GM18870 (cell line): ENCODE measurements at regions not wholly inside any gene's neighbourhood (a gene's known extent, or its start where the extent isn't known, plus 50 kb on each side); places are given as distances from the start of the nearest gene placed in this dataset.

ENCODE experiments used
- ATAC-seq: cut with Tn5 transposase; IDR thresholded peaks from one replicate; pipeline ENCODE4 v1.9.1; 2021; ENCODE audit warnings: moderate library complexity; ENCODE audit not compliant: unreplicated experiment

DNA sequence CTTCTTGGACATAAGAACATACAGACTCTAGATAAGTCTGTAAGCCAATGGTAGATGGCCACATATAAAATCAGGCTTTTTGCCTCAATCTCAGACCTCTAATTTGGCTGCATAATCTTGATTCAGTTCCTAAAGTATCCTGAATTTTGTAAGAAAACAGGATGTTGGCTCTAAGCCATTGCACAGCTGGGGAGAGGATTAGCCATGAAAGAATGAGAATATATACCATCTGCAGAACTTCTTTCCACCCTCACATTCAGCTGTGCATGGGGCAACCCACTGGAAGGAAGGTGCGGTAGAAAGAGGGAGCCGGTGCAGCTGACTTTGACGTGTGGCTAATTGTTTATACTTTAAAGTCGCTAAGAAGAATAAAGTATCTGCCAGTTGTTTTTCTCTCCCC is 1061.6 kb upstream of the FAM98A start:
- no peak for ATAC-seq

DNA sequence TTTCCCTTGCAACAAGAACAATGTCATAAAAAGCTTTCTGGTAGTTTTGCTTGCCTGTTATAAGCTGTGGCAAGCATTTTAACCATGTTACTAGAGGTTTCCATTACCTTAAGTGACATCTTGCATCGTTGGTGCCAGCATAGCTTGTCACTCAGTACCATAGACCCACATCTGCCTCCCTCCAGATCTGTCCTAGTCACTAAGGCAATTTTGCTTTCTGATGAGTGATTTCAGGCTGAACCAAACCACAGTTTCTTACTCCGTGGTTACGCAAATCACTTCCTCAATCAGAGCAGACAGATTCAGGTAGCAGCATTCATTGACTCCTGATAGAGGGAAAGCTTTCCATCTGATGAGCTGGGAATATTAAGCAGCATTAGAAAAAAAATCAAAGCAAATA is 1057.5 kb upstream of the FAM98A start:
- ATAC-seq = peak; percentile 98

DNA sequence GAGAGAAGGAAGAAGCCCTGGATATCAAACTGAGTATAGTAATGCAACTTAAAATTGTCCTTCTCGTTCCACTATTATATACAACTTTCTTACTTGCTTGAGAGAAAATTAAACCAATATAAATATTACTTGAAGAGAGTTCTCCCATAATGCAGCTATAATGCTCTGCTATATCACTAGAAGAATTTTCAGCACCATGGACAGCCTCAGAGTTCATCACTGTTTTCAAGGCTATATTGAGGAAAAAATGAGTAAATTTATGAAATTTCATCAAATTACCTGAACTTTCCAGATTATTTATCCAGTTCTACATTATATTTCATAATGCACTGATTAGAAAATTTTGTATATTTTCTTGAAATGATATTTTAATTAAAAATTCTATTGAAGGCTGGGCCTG is 1053.5 kb upstream of the FAM98A start:
- no peak for ATAC-seq

DNA sequence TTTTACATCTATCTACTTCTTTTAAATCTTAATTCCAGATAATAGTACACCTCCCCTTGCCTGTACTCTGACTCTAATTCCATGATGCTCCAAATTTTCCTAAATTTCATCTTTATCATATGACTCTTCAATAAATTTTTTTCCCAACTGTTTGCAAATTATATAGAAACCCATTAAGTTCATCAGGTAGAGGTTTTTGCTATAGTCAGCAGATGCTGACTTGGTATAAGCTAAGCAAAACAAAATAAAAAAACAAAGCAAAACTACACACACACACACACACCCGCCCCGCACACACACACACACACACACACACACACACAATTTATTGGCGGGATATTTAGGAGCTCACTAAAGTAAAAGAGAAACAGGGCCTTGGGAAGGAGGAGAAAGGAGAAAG is 1047.8 kb upstream of the FAM98A start:
- ATAC-seq = no peak

DNA sequence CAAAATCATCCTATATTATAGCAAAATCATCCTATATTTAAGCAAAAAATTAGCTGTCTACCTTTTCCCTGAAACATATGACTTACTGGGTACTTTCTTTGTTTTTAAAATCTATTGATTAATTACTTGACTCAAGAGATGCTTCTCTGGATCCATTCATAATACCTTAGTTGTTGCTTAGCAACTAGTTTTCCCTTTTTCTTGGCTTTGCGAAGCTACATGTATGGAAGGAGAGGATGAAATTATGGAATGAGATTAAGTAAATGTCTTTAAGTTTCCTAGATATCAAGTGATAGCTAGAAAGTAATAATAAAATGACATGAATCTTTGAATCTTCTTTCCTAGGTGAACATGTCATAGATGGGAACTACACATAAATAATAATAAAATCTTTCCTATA is 1033.2 kb upstream of the FAM98A start:
- ATAC-seq = no peak

DNA sequence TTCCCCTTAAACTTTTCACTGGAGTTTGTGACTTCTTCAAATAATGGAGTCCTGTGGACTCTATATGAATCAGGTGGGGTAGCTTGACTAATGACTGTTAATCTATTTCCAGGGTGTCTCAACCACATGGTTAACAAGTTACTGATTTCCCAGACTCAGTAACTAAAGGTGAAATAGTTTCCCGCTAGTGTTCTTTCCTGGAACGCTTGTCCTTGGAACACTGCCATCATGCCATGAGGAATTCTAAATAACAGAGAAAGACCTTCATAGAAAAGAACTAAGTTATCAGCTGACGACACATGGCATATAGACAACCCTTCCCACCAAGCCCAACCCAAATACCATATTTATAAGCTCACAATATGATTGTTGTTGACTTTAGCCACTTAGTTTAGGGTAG is 1027.9 kb upstream of the FAM98A start:
- no peak for ATAC-seq

DNA sequence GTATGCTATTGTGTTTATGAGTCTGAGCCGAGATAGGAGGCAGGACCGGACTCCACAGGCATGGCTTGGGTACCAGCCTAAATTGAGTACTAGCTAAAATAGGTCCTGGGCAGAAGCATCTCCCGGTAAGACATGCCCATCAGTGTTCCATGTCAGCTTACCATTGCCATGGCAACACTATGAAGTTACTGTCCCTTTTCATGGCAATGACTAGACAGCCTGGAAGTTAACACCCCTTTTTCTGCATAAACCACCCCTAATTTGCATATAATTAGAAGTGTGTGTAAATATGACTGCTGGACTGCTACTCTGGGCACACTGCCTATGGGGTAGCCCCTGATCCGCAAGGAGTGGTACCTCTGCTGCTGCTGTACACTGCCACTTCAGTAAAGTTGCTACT is 1005.1 kb upstream of the FAM98A start:
- ATAC-seq = no peak

DNA sequence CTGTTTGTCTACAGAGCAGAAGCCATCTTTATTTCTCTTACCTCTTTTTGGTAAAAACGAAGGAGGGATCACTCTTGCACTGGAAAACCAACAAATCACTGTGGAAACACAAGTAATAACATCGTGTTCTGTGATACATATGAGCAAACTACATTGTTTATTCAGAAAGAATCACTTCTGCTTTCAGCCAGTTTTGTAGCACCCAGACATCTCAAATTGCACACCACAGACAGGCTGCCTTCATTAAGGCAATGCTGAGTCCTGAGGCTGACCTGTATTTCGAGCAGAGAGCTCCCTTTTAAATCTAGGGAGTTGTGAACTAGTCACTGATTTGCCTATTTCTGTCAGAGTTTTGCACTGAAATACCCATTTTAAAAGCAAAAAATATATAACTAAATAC is 1003.2 kb upstream of the FAM98A start:
- peak; percentile 64 for ATAC-seq

DNA sequence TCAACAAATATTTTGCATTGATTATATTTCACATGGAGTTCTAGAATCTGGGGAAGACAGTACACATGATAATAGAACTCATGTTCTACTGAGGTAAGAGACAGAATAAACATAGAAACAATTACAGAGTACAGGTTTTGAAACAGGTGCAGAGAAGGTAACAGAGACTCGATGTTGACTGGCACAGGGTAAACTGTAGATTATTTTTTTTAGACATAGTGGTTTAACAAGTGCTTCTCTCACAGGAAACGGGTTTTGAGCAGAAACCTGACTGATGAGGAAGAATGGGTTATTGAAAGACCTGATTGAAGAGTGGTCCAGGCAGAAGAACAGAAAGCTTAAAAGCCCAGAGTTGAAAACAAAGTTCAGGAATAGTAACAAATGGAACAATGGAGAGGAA is 1002.5 kb upstream of the FAM98A start:
- ATAC-seq = no peak

DNA sequence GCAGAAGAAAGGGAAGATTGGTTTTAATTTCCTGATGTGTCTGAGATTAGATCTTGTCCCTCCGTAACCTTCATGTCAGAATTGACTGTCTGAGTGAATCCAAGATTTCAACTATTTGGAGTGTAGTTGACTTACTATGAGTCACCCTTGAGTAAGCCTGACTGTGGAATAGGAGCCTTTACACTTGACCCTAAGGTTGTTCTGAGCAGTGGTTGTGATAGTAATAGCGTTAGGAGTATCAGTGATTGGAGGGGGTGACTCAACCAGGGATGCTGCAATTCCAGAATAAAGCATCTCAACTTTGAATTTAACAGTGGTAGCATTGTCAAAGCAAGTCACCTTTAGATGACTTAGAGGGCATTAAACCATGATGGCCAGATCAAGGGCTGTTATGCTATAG is 979.5 kb upstream of the FAM98A start:
- ATAC-seq = no peak

DNA sequence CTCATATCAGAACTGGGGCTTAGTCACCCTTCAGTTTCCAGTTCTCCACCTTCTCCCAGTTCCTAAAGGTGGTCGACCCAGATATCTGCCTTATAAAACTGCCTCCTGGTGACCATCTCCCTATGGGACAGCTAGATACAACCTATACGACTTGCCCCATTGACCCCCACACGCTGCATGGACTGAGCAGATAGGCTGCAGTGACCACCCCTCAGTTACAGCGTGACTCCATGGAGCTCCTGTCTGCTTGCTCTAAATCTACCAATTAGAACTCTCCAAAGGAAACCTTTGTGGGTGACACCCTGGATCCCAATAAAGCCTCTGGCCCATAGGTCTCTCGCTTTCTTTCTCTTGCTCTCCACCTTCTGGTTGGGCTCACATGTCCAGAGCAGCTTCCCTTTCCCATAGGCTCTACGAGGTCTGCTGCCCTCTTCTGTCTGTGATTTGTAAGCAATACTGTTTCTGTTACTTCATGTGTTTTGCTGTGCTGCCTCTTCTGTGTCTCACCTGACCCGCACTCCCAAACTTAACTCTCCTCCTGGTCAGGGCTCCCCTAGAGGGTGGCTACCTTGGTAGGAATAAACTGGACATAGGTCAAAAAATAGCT is 971.3 kb upstream of the FAM98A start:
- no peak for ATAC-seq

DNA sequence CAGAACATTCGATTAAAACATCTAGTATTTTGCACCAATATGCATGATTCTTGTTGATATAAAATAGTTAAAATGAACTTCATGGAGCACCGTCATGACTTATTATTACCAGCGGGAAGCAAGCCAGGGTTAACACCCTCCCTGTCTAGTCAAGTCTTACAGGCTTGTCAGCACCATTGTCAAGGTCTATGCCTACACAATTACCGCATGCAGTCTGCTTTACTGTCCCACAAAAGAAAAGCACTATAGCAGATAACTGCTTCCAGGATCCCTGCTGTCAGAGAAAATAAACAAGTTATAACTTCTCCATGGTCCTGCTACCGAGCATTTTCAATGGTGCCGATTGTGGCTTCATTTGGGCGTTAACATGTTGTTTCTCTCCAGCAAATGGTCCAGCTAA is 968.0 kb upstream of the FAM98A start:
- ATAC-seq = no peak

DNA sequence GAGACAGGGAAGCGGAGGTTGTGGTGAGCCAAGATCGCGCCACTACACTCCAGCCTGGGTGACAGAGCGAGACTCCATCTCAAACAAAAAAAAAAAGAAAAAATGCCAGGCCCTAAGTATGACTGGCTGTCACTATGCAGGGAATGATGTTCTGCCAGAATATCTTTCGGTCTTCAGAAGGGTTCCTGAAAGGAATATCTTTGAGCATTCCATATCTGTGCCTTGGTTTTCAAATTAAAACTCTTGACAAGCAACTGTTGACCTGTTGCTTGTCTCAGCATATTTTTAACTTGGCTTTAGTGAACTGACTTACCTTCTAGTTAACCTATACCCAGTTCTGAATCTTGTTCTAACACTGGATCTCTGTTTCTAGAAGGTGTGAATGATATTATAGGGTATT is 953.2 kb upstream of the FAM98A start:
- ATAC-seq = no peak

DNA sequence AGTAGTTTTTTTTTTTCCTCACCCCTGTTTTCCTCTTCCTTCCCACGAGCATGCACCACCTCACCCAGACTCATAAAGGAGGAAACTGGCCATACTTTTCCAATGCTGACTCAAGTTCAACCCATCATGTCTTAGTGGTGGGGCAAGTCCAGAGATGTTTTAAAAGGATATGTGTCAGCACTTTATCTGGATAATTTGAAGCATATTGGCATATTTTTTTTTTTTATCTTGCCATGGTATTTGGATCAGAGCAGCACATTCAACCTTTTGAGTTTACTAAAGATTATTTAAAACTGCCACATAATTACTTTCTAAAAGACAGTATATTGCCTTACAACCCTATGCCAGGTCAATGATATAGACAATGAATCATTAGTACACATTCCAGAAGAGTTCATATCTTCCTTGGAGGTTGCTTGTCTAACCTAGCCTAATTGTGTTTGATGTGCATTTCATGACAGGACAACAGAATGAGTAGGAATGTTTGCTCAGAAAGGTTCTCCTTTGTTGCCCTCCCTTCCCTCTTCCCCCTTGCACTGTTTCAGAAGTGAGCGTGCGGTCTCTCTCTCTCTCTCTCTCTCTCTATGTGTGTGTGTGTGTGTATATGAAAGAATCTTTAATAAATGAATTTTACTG is 950.7 kb upstream of the FAM98A start:
- no peak for ATAC-seq

DNA sequence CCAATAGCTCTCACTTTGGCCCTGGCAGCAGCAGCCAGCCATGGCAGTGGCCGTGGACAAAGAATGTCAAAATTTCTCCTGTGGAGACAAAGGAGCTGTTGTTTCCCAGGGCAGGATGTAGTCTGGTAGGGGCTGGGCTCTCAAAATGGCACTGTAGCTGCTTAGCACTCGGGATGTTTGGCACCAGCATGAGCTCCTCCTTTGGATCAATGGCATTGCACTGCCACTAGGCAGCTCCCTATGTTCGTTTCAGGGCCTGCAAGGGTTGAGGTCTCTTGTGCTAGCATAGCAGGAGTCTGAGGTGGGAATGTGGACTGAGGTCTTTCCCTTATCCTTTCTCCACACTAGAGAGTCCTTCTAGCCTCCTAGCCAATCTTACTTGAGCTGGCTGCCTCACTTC is 948.8 kb upstream of the FAM98A start:
- no peak for ATAC-seq

DNA sequence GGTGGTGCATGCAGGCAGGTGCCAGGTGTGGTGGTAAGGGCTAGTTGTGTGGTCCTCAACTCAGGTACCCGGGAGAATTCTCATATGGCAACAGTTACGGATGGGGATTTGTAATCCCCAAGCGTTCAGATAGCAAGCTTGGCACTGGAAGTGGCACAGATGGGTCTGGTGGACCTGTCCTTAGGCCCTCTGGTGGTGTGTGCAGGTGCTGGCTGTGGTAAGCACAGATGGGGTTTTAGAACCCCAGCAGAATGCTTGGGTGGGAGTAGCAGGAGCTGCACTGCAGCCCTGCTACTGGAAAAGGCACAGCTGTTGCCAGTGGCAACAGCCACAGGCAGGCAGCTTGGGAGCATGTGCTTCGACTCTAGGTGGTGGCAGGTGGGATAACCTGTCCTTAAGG is 948.2 kb upstream of the FAM98A start:
- ATAC-seq = no peak

DNA sequence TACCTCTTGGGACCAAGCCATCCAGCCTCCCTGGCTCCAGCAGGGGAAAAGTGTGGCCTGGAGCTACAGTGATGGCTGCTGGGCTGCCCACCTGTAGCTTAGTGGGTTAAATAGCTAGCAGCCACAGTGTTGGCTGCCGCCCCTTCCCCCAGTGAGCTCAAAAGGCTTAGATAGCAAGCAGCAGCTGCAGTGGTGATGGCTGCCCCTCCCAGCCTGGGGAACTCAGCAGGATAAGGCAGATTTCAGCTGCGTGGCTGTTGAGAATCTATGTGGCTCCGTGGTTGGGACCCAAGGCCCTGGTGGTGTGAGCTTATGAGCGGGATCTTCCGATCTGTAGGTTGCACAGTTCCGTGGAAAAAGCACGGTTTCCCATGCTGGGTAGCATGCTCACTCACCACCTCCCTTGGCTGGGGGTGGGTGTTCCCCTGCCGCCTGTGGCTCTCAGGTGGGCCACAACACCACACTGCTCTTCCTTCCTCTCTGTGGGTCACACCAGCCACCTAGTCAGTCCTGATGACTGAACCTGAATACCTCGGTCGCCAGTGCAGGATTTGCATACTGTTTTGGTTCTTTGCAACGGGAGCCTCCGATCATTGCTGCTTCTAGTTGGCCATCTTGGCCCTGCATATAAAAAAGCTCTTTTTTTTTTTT is 946.5 kb upstream of the FAM98A start:
- no peak for ATAC-seq

DNA sequence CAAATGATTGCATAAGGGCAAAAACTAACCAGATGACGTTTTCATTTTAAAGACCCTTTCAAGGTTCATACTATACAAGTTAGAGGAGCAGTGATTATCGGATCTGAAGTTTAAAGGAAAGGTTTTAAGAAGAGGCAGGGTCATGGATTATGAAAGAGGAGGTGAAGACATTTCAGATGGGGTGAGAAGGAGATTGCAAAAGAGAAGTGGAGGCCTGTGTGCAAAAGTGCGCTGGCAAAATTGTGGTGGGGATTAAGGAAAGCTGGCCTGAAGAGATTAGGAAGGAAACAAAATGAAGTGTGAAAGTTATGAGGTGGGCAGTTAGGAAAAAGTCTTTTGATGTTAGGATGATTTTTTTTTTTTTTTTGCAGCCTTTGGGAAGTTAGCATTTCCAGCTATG is 935.7 kb upstream of the FAM98A start:
- ATAC-seq = no peak

DNA sequence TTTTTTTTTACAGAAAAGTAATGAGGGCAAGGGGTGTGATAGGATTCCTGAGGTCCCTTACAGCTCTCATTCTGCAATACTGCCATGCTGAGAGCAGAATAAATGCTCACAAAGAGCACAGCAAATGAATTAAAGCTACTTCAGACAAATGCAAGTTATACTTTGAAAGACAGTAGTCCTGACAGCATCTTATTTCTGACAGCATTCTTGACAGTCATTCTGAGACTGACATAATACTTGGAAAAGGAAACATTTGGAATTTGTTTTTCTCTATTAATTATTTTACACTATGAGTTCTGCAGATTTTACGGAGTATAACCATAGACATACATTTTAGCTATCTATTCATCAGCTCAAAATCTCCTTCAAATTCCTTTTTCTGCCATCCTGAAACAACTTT is 935.2 kb upstream of the FAM98A start:
- ATAC-seq = no peak

DNA sequence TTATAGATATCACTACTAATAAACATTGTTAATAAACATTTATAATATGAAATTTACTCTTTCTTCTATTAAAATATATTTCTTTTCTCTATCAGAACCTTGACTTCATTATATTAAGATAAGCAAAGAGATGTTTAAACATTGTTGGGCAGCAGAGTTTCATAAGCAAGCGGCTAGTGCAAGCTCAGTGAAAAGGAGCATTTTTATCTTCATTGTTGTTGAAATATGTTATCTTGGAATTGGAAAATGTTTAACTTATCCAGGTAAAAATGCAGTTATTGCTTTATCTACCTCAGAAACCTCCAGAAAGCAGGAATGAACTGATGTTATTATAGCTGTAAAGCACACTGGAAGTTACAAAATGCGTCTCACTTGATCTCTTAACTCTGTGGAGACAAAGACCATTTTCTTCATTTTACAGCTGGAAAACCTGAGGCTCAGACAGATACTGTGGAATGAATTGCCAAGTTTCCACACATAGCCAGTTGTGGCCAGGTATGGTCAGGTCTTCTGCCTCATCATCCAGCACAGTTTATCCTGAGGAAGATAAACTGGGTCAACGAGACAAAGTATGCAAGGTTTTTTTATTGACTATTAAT is 934.6 kb upstream of the FAM98A start:
- no peak for ATAC-seq

DNA sequence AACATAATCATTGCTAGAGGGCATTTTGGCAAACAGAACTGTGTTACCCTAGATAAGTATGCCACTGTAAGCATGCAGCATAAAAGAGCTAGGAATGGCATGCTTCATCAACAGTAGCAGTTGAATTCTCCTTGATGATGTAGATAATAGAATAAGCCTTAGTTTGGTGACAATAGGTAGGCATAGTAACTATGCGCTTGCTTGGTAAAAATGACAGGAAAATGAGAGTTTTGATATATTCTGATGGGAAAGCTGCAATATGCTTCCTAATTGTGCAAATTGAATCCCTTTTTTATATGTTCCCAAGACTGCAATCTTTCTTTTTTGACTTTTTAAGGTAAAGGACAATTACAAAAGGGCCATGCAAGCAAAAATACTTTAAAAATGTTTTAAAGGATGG is 930.9 kb upstream of the FAM98A start:
- no peak for ATAC-seq

DNA sequence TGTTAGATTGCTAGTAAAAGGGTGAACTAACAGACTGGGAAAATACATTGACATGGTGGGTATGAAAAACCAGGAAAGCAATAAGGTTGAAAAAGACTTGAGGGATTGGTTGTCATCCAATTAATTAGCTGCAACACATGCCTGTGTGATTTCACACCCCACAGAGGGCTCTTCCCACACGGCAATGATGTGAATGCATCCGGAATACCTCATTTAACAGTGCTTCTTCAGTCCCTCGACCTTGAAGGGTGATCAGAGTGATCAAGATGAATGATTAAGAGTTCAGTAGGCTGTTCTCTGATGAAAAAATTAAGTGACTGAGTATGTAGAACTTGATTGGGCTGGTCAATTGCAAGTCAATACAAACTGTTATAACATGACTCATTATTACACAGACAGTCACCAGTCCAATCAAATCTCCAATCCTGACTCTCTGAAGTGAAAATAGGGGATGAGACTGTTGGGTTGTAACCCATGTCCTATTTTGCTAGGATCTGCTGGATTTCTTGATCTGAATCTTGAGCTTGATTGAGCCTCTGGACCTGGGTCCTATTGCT is 924.9 kb upstream of the FAM98A start:
- no peak for ATAC-seq
